Esophagus (tissue), 2 donors: ENCODE measurements at regions not wholly inside any gene's neighbourhood (a gene's known extent, or its start where the extent isn't known, plus 50 kb on each side); places are given as distances from the start of the nearest gene placed in this dataset.
"Not testable (repeated sequence)": the region's sequence is repeated elsewhere in the genome, so short reads cannot be mapped to it uniquely, and the experiment has no call there.

Experiments used
- H3K27ac ChIP-seq, 2 donors: one replicate each; pipeline ENCODE4 v1.5.1; 2013; ENCODE audit warnings: low read depth in 2 of 2, mild to moderate bottlenecking in 2 of 2, inconsistent platforms in 1 of 2, low read length in 1 of 2, moderate library complexity in 1 of 2
- H3K27me3 ChIP-seq, 2 donors: one replicate each; pipeline ENCODE4 v1.6.1; 2013; ENCODE audit warnings: low read length in 2 of 2, control low read depth in 1 of 2, mild to moderate bottlenecking in 1 of 2; ENCODE audit not compliant: insufficient read depth in 2 of 2, control insufficient read depth in 1 of 2
- H3K36me3 ChIP-seq, 2 donors: one replicate each; pipeline ENCODE4 v1.6.1; 2013; ENCODE audit warnings: low read length in 1 of 2; ENCODE audit not compliant: control insufficient read depth in 2 of 2, insufficient read depth in 2 of 2
- H3K4me1 ChIP-seq, 2 donors: one replicate each; pipeline ENCODE4 v1.6.1; 2013; ENCODE audit warnings: low read length in 1 of 2; ENCODE audit not compliant: control insufficient read depth in 2 of 2, insufficient read depth in 2 of 2
- H3K4me3 ChIP-seq, 2 donors: one replicate each; pipeline ENCODE4 v1.5.1; 2013; ENCODE audit warnings: low read length in 2 of 2, mild to moderate bottlenecking in 2 of 2, low read depth in 1 of 2, moderate library complexity in 1 of 2
- H3K9me3 ChIP-seq, 2 donors: one replicate each; pipeline ENCODE4 v1.6.1; 2013; ENCODE audit warnings: mild to moderate bottlenecking in 2 of 2, low read depth in 1 of 2, low read length in 1 of 2, moderate library complexity in 1 of 2; ENCODE audit not compliant: control insufficient read depth in 2 of 2, insufficient read depth in 1 of 2
- WGBS, 2 donors: extraction: QIAGEN DNeasy Blood & Tissue Kit; methylation state at CpG; one replicate each; pipeline ENCODE4 v1.1.7; 2013; 5-methylcytosine and 5-hydroxymethylcytosine counted together
- donor health status: healthy with polysubstance abuse.
- donor health status: Bipolar disorder and iron deficiency.

- not testable (repeated sequence) for H3K4me1 ChIP-seq, H3K27ac ChIP-seq, H3K36me3 ChIP-seq, H3K27me3 ChIP-seq, H3K9me3 ChIP-seq, H3K4me3 ChIP-seq
- WGBS, 2 donors: 43 to 64% methylated on average over 6 to 12 of the region's 14 CpGs
Measured at GRCh38 chr16:88184053-88184452, 198.7 kb upstream of the ZNF469 start.

GRCh38 chr16:88184566-88185355, 198.0 kb upstream of the ZNF469 start:
- H3K9me3 ChIP-seq, H3K4me3 ChIP-seq: not testable (repeated sequence)
- WGBS, 2 donors: 61 to 77% methylated on average over 31 to 36 of the region's 36 CpGs

GRCh38 chr16:88185406-88185805, 197.4 kb upstream of the ZNF469 start:
- not testable (repeated sequence) for H3K4me1 ChIP-seq, H3K36me3 ChIP-seq, H3K9me3 ChIP-seq, H3K27ac ChIP-seq, H3K4me3 ChIP-seq, H3K27me3 ChIP-seq
- 96 to 97% methylated on average over 8 to 9 of the region's 9 CpGs for WGBS, 2 donors

More at GRCh38 chr16:88184566-88185355, 198.0 kb upstream of the ZNF469 start:
- H3K4me1 ChIP-seq, H3K27me3 ChIP-seq, H3K36me3 ChIP-seq, H3K27ac ChIP-seq: not testable (repeated sequence)

GRCh38 chr16:88185976-88186888, 196.5 kb upstream of the ZNF469 start:
- not testable (repeated sequence) for H3K4me1 ChIP-seq, H3K27ac ChIP-seq, H3K27me3 ChIP-seq, H3K36me3 ChIP-seq, H3K9me3 ChIP-seq, H3K4me3 ChIP-seq
- WGBS, 2 donors: 63 to 68% methylated on average over 55 of the region's 55 CpGs

GRCh38 chr16:88186889-88187870, 195.6 kb upstream of the ZNF469 start:
- H3K27me3 ChIP-seq, H3K4me3 ChIP-seq, H3K4me1 ChIP-seq, H3K36me3 ChIP-seq, H3K9me3 ChIP-seq, H3K27ac ChIP-seq: not testable (repeated sequence)
- 78 to 81% methylated on average over 13 to 22 of the region's 27 CpGs for WGBS, 2 donors

GRCh38 chr16:88188171-88188895, 194.4 kb upstream of the ZNF469 start:
- not testable (repeated sequence) for H3K36me3 ChIP-seq, H3K27me3 ChIP-seq, H3K27ac ChIP-seq, H3K4me1 ChIP-seq, H3K4me3 ChIP-seq, H3K9me3 ChIP-seq
- 90% methylated on average over 10 to 13 of the region's 13 CpGs for WGBS, 2 donors

GRCh38 chr16:88190592-88191095, 192.1 kb upstream of the ZNF469 start:
- H3K27ac ChIP-seq, H3K4me1 ChIP-seq, H3K27me3 ChIP-seq, H3K4me3 ChIP-seq, H3K9me3 ChIP-seq, H3K36me3 ChIP-seq: not testable (repeated sequence)
- 73 to 74% methylated on average over 3 of the region's 3 CpGs for WGBS, 2 donors

- 85 to 86% methylated on average over 9 of the region's 9 CpGs for WGBS, 2 donors
- not testable (repeated sequence) for H3K36me3 ChIP-seq, H3K9me3 ChIP-seq, H3K27me3 ChIP-seq, H3K4me3 ChIP-seq, H3K27ac ChIP-seq, H3K4me1 ChIP-seq
Measured at GRCh38 chr16:88191168-88191567, 191.6 kb upstream of the ZNF469 start.
